ENCODE measurements at regions not wholly inside any gene's neighbourhood (a gene's known extent, or its start where the extent isn't known, plus 50 kb on each side); places are given as distances from the start of the nearest gene placed in this dataset.
"Not testable (repeated sequence)": the region's sequence is repeated elsewhere in the genome, so short reads cannot be mapped to it uniquely, and the experiment has no call there.

DNA sequence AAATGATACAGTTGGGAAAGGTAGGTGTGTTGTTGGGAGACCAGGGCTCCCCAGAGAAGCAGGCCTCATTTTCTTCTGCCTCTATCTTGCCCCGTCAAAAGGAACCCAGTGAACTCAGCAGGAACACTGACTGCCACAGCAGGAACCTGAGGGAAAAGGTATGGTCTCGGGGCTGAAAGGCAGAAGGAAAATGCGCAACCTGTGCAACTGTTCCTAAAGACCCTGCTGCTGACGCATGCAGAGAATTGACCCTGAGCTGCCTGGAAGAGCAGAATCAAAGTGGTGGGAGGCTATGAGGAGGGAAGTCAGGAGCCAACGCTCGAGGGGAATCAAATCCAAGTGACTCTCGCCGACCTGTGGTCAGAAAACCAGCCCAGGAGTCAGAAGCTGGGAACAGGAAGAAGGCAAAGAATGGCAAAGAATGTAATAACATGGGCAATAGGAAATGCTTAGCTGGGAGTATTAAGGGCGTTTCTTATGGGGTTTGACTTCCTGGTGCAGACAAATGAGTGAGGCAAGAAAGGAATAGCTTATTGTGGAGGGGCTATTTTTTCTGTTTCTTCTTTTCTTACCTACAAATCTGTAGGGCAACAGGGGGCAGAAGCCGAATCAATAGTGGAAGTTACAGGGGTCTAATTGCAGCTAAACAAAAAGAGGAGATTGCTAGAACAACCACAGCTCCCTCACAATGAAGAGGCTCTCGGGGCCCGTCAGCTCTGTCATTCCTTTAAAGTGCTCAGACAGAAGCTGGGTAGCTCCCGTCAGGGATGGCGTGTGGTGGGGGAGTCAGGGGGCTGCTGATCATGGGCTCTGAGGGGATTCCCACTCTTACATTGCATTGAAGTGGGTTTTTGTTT lies 65.4 kb upstream of the DLG1 start:
- H3K4me1 Mint-ChIP-seq = no peaks in the 10 kb centered on the region
- no peak for TF ChIP-seq CTCF (IDR thresholded peaks at IDR 0.05)
- ATAC-seq (ENCODE audit: low read depth) (no peak), DNase-seq (no peak)
- ChIA-PET CTCF (interaction anchor here (1.1 kb wide), 1 partner anchor 99 kb away, joined by 3 read pairs; no protein-coding TSS in a partner anchor), POLR2A (no interaction called here)
- H3K36me3 Mint-ChIP-seq (ENCODE audit: low read depth) = no peaks in the 10 kb centered on the region
- H3K4me3 Mint-ChIP-seq = no peak overlapping the region
- peaks cover 15% of the 10 kb centered on the region for H3K27me3 Mint-ChIP-seq
- intact Hi-C loops (cut with micrococcal nuclease) = no loop called here
- H3K27ac Mint-ChIP-seq = no peak overlapping the region
- H3K9me3 Mint-ChIP-seq = peaks cover 21% of the 10 kb centered on the region

DNA sequence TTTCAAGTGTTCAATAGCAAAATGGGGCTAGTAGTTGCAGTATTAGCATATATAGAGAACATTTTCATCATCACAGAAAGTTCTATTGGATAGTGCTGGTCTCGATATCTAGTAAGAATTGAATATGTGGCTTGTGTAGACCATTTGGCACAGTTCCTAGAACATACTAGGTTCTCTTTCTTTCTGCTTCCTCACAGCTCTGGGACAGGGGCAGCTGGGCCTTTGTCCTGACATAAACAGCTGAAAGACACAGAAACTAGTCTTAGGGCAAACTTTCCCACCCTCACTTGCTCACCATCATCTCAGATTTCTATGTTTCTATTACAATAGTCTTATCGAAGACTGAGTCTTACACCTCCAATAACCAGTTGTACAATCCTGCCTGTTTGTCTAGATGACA lies 63.7 kb upstream of the DLG1 start:
- no peak for ATAC-seq (ENCODE audit: low read depth)
- Mint-ChIP-seq H3K27ac (no peak overlapping the region), H3K4me1 (no peaks in the 10 kb centered on the region), H3K9me3 (peaks cover 22% of the 10 kb centered on the region), H3K36me3 (ENCODE audit: low read depth) (no peaks in the 10 kb centered on the region), H3K4me3 (no peak overlapping the region), H3K27me3 (peaks cover 12% of the 10 kb centered on the region)
- intact Hi-C loops (cut with micrococcal nuclease) = no loop called here
- no peak for TF ChIP-seq CTCF (IDR thresholded peaks at IDR 0.05)
- no peak for DNase-seq
- POLR2A ChIA-PET = no interaction called here
- CTCF ChIA-PET = no interaction called here

DNA sequence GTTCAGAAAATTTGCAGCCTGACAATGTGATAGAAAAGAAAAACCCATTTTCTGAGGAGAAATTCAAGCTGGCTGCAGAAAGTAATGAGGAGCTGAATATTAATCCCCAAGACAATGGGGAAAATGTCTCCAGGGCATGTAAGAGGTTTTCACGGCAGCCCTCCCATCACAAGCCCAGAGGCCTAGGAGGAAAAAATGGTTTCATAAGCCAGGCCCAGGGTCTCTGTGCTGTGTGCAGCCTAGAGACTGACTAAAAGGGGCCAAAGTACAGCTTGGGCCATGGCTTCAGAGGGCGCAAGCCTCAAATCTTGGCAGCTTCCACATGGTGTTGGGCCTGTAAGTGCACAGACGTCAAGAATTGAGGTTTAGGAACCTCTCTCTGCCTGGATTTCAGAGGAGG lies 61.7 kb upstream of the DLG1 start:
- Mint-ChIP-seq H3K9me3 (peaks cover 22% of the 10 kb centered on the region), H3K27me3 (peaks cover 13% of the 10 kb centered on the region)
- DNase-seq; intact Hi-C loops (cut with micrococcal nuclease); H3K27ac Mint-ChIP-seq; ATAC-seq (ENCODE audit: low read depth); CTCF ChIA-PET; H3K36me3 Mint-ChIP-seq (ENCODE audit: low read depth); H3K4me1 Mint-ChIP-seq; POLR2A ChIA-PET; H3K4me3 Mint-ChIP-seq: not testable (repeated sequence)

DNA sequence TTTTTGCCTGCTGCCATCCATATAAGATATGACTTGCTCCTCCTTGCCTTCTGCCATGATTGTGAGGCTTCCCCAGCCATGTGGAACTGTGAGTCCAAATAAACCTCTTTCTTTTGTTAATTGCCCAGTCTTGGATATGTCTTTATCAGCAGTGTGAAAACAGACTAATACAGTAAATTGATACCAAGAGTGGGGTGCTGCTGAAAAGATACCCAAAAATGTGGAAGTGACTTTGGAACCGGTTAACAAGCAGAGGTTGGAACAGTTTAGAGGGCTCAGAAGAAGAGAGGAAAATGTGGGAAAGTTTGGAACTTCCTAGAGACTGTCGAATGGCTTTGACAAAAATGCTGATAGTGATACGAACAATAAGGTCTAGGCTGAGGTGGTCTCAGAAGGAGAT lies 61.1 kb upstream of the DLG1 start:
- CTCF ChIA-PET; POLR2A ChIA-PET; DNase-seq; intact Hi-C loops (cut with micrococcal nuclease); H3K4me1 Mint-ChIP-seq; H3K27ac Mint-ChIP-seq; ATAC-seq (ENCODE audit: low read depth); H3K4me3 Mint-ChIP-seq; H3K36me3 Mint-ChIP-seq (ENCODE audit: low read depth): not testable (repeated sequence)
- Mint-ChIP-seq H3K27me3 (peaks cover 15% of the 10 kb centered on the region), H3K9me3 (peaks cover 22% of the 10 kb centered on the region)

- no peak overlapping the region for H3K4me3 Mint-ChIP-seq
- no peaks in the 10 kb centered on the region for H3K4me1 Mint-ChIP-seq
- peaks cover 22% of the 10 kb centered on the region for H3K9me3 Mint-ChIP-seq
- H3K27me3 Mint-ChIP-seq = peaks cover 19% of the 10 kb centered on the region
- H3K27ac Mint-ChIP-seq = no peak overlapping the region
- no peak for TF ChIP-seq CTCF (IDR thresholded peaks at IDR 0.05)
- H3K36me3 Mint-ChIP-seq (ENCODE audit: low read depth) = no peaks in the 10 kb centered on the region
- intact Hi-C loops (cut with micrococcal nuclease) = no loop called here
- ChIA-PET CTCF (no interaction called here), POLR2A (no interaction called here)
- DNase-seq = no peak
- no peak for ATAC-seq (ENCODE audit: low read depth)
These were observed 58.3 kb upstream of the DLG1 start for GRCh38 chr3:197356741-197357140.

DNA sequence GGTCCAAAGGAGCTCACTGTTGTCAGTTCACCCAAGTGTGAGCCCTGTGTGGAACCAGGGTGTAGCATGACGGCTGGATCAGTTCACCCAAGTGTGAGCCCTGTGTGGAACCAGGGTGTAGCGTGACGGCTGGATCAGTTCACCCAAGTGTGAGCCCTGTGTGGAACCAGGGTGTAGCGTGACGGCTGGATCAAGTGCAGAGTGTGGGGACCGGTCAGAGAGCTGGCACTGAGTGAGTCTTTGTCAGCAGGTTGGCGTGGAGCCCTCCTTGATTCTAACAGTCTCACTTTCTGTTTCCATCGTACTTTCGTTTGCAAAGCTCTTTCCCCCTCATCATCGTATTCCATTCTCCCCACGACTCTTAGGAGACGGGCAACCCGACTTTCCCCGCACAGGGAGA lies 57.9 kb upstream of the DLG1 start:
- H3K4me3 Mint-ChIP-seq = no peak overlapping the region
- no peaks in the 10 kb centered on the region for H3K36me3 Mint-ChIP-seq (ENCODE audit: low read depth)
- H3K27me3 Mint-ChIP-seq = peaks cover 19% of the 10 kb centered on the region
- CTCF ChIA-PET = no interaction called here
- TF ChIP-seq CTCF (IDR thresholded peaks at IDR 0.05) = no peak
- POLR2A ChIA-PET = no interaction called here
- DNase-seq (no peak), ATAC-seq (ENCODE audit: low read depth) (no peak)
- no peak overlapping the region for H3K27ac Mint-ChIP-seq
- intact Hi-C loops (cut with micrococcal nuclease) = no loop called here
- peaks cover 21% of the 10 kb centered on the region for H3K9me3 Mint-ChIP-seq
- no peaks in the 10 kb centered on the region for H3K4me1 Mint-ChIP-seq

All from activated B cell treated with CpG ODN at 0.5 μM for 24 hours (primary cell).